Mesendoderm (in vitro differentiated cells): ENCODE measurements at regions not wholly inside any gene's neighbourhood (a gene's known extent, or its start where the extent isn't known, plus 50 kb on each side); places are given as distances from the start of the nearest gene placed in this dataset.

Experiments used
- DNase-seq: peaks from one replicate; pipeline ENCODE4 v3.0.0; 2013
- H2AK5ac ChIP-seq: 2 replicates; pipeline ENCODE4 v1.6.1; 2013; ENCODE audit warnings: low read length, inconsistent platforms
- H2BK120ac ChIP-seq: 2 replicates; pipeline ENCODE4 v1.6.1; 2013; ENCODE audit warnings: low read depth, mild to moderate bottlenecking, low read length, moderate library complexity, mixed read lengths
- H2BK15ac ChIP-seq: replicated peaks from 2 replicates; pipeline ENCODE4 v1.6.1; 2013; ENCODE audit warnings: low read depth, mild to moderate bottlenecking, moderate library complexity
- H2BK5ac ChIP-seq: 2 replicates; pipeline ENCODE4 v1.6.1; 2013; ENCODE audit warnings: low read length, inconsistent platforms
- H3K18ac ChIP-seq: 2 replicates; pipeline ENCODE4 v1.6.1; 2013; ENCODE audit warnings: mild to moderate bottlenecking, low read length, mixed read lengths
- H3K23ac ChIP-seq: one replicate; pipeline ENCODE4 v1.6.1; 2013; ENCODE audit warnings: low read length
- H3K27ac ChIP-seq: 2 replicates; pipeline ENCODE4 v1.5.1; 2013; ENCODE audit warnings: low read depth, mild to moderate bottlenecking, inconsistent platforms, low read length, moderate library complexity
- H3K27me3 ChIP-seq: 2 replicates; pipeline ENCODE4 v1.6.1; 2013; ENCODE audit warnings: low read length, control low read depth, mild to moderate bottlenecking, inconsistent platforms; ENCODE audit not compliant: insufficient read depth, poor library complexity
- H3K36me3 ChIP-seq: 2 replicates; pipeline ENCODE4 v1.6.1; 2013; ENCODE audit warnings: low read length, inconsistent platforms; ENCODE audit not compliant: control insufficient read depth, insufficient read depth
- H3K4ac ChIP-seq: one replicate; pipeline ENCODE4 v1.6.1; 2013; ENCODE audit warnings: low read depth, mild to moderate bottlenecking, low read length, moderate library complexity
- H3K4me1 ChIP-seq: 2 replicates; pipeline ENCODE4 v1.6.1; 2013; ENCODE audit warnings: low read depth, low read length, inconsistent platforms; ENCODE audit not compliant: control insufficient read depth
- H3K4me2 ChIP-seq: 2 replicates; pipeline ENCODE4 v1.6.1; 2013; ENCODE audit warnings: low read length
- H3K4me3 ChIP-seq: 2 replicates; pipeline ENCODE4 v1.5.1; 2013; ENCODE audit warnings: mild to moderate bottlenecking, low read length
- H3K56ac ChIP-seq: one replicate; pipeline ENCODE4 v1.6.1; 2013; ENCODE audit warnings: low read length
- H3K79me1 ChIP-seq: 2 replicates; pipeline ENCODE4 v1.6.1; 2013; ENCODE audit warnings: low read length, inconsistent platforms
- H3K79me2 ChIP-seq: 2 replicates; pipeline ENCODE4 v1.6.1; 2013; ENCODE audit warnings: mild to moderate bottlenecking, low read length; ENCODE audit not compliant: control insufficient read depth, insufficient read depth
- H3K9ac ChIP-seq: 2 replicates; pipeline ENCODE4 v1.6.1; 2013; ENCODE audit warnings: low read length, inconsistent platforms
- H4K5ac ChIP-seq: one replicate; pipeline ENCODE4 v1.6.1; 2013; ENCODE audit warnings: low read length
- H4K8ac ChIP-seq: one replicate; pipeline ENCODE4 v1.6.1; 2013; ENCODE audit warnings: low read depth, mild to moderate bottlenecking, control low read depth, low read length, moderate library complexity
- WGBS: extraction: QIAGEN DNeasy Blood & Tissue Kit; methylation state at CpG from one replicate; pipeline ENCODE4 v1.1.7; 2013; ENCODE audit warnings: low lambda C conversion rate, missing lambda C conversion rate; ENCODE audit not compliant: insufficient coverage; ENCODE audit errors: extremely low coverage; 5-methylcytosine and 5-hydroxymethylcytosine counted together

GRCh38 chr2:226216575-226216974 is 583.0 kb downstream of the IRS1 start:
- H3K79me1 ChIP-seq: no peaks in the 10 kb centered on the region

DNA sequence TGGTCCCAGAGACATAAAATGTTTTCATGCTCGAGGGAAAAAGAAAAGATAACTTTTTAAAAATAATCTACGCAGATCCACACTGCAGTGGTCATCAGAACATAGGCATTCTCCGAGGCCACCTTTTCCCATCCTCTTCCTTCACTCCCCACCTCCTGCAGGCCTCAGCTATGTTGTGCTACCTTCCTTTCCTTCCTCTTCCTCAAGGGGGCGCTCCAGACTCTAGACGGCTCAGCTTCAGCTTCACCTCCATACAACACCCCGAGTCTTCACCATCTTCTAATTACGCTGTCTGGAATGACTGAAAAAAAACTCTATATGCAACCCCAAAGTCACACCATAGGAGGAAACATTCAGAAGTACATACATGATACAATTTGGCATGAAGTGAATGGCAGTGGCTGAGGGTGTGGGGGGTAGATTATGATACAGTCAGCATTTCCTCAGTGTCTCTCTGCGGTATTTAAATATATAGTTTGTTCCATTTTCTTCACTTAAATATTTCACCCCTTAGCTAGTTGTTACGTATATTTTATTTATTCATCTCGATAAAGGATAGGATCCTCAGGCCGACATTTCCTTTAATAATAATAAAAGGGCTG is 583.6 kb downstream of the IRS1 start:
- H3K9ac ChIP-seq: no peak overlapping the region
- no peaks in the 10 kb centered on the region for H3K79me1 ChIP-seq
- no peak overlapping the region for H2BK5ac ChIP-seq
- no peak overlapping the region for H2AK5ac ChIP-seq
- H3K27ac ChIP-seq: no peak overlapping the region
- no peaks in the 10 kb centered on the region for H3K36me3 ChIP-seq
- H3K4me1 ChIP-seq: no peaks in the 10 kb centered on the region
- DNase-seq: peak; percentile 90
- H2BK15ac ChIP-seq: no peak overlapping the region
- no peak overlapping the region for H3K4me3 ChIP-seq
- no CpG with 5 or more reads among the region's 11 CpGs for WGBS
- H3K79me2 ChIP-seq: no peaks in the 10 kb centered on the region
- H3K4ac ChIP-seq: peak overlapping the region; percentile 16
- H3K23ac ChIP-seq: no peak overlapping the region
- no peaks in the 10 kb centered on the region for H3K27me3 ChIP-seq
- no peak overlapping the region for H4K5ac ChIP-seq
- H4K8ac ChIP-seq: no peak overlapping the region
- no peak overlapping the region for H2BK120ac ChIP-seq
- no peak overlapping the region for H3K4me2 ChIP-seq
- H3K18ac ChIP-seq: no peak overlapping the region
- no peak overlapping the region for H3K56ac ChIP-seq

More at GRCh38 chr2:226216575-226216974, 583.0 kb downstream of the IRS1 start:
- Histone ChIP-seq H2BK120ac (no peak overlapping the region), H2BK15ac (no peak overlapping the region), H3K79me2 (no peaks in the 10 kb centered on the region), H4K8ac (no peak overlapping the region), H3K56ac (no peak overlapping the region), H3K18ac (peak overlapping the region; percentile 45), H4K5ac (no peak overlapping the region), H3K4me1 (no peaks in the 10 kb centered on the region), H3K4ac (no peak overlapping the region), H3K4me2 (no peak overlapping the region), H3K4me3 (no peak overlapping the region), H3K27me3 (no peaks in the 10 kb centered on the region), H2AK5ac (no peak overlapping the region), H3K23ac (no peak overlapping the region), H2BK5ac (no peak overlapping the region), H3K27ac (no peak overlapping the region), H3K9ac (no peak overlapping the region), H3K36me3 (no peaks in the 10 kb centered on the region)
- WGBS: no CpG with 5 or more reads among the region's 6 CpGs
- DNase-seq: no peak

GRCh38 chr2:226213717-226214116 is 585.9 kb downstream of the IRS1 start:
- no peak overlapping the region for H2BK120ac ChIP-seq
- H3K79me2 ChIP-seq: no peaks in the 10 kb centered on the region
- H3K27ac ChIP-seq: no peak overlapping the region
- H3K36me3 ChIP-seq: no peaks in the 10 kb centered on the region
- H3K23ac ChIP-seq: no peak overlapping the region
- H4K5ac ChIP-seq: no peak overlapping the region
- no peak overlapping the region for H2AK5ac ChIP-seq
- H3K79me1 ChIP-seq: no peaks in the 10 kb centered on the region
- H4K8ac ChIP-seq: no peak overlapping the region
- H3K9ac ChIP-seq: no peak overlapping the region
- no peak overlapping the region for H3K4me3 ChIP-seq
- H3K4me1 ChIP-seq: no peaks in the 10 kb centered on the region
- H3K4me2 ChIP-seq: no peak overlapping the region
- DNase-seq: peak; percentile 36
- no peaks in the 10 kb centered on the region for H3K27me3 ChIP-seq
- H2BK15ac ChIP-seq: no peak overlapping the region
- no peak overlapping the region for H2BK5ac ChIP-seq
- no peak overlapping the region for H3K18ac ChIP-seq
- H3K56ac ChIP-seq: no peak overlapping the region
- no peak overlapping the region for H3K4ac ChIP-seq
- WGBS: no CpG with 5 or more reads among the region's 4 CpGs

DNA sequence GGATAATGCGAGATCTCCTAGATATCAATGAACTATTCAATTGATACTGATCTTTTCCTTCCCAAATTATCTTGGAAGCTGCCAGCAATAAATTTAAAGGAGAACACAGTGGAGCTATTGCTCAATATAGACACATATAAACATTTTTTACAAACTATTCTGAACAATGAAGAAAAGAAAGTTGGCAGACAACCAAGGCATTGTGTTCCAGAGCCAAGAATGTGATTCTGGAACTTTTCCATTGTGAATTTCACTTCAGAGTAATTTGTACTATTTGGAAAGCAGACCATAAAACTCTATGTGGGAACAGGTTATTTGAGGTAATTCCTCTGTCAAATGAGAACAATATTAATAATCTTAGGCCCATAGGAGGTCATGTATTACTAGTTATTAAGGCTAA is 588.2 kb downstream of the IRS1 start:
- H4K5ac ChIP-seq: no peak overlapping the region
- H3K4me3 ChIP-seq: no peak overlapping the region
- no peak overlapping the region for H2BK15ac ChIP-seq
- H3K4me2 ChIP-seq: no peak overlapping the region
- no peak overlapping the region for H2BK5ac ChIP-seq
- H3K4ac ChIP-seq: no peak overlapping the region
- H3K27ac ChIP-seq: no peak overlapping the region
- H3K23ac ChIP-seq: no peak overlapping the region
- no peak overlapping the region for H2AK5ac ChIP-seq
- no peaks in the 10 kb centered on the region for H3K4me1 ChIP-seq
- H2BK120ac ChIP-seq: no peak overlapping the region
- H3K36me3 ChIP-seq: no peaks in the 10 kb centered on the region
- no peak overlapping the region for H3K56ac ChIP-seq
- WGBS: no CpG with 5 or more reads among the region's 1 CpG
- no peaks in the 10 kb centered on the region for H3K79me2 ChIP-seq
- no peak overlapping the region for H3K18ac ChIP-seq
- no peak overlapping the region for H4K8ac ChIP-seq
- H3K27me3 ChIP-seq: no peaks in the 10 kb centered on the region
- H3K79me1 ChIP-seq: no peaks in the 10 kb centered on the region
- DNase-seq: no peak
- no peak overlapping the region for H3K9ac ChIP-seq

GRCh38 chr2:226208726-226209125 is 590.9 kb downstream of the IRS1 start:
- Histone ChIP-seq H3K56ac (no peak overlapping the region), H3K79me1 (no peaks in the 10 kb centered on the region), H3K23ac (no peak overlapping the region), H3K4me2 (no peak overlapping the region), H3K4me1 (no peaks in the 10 kb centered on the region), H2BK15ac (no peak overlapping the region), H3K36me3 (no peaks in the 10 kb centered on the region), H3K18ac (no peak overlapping the region), H2AK5ac (no peak overlapping the region), H3K79me2 (no peaks in the 10 kb centered on the region), H2BK120ac (no peak overlapping the region), H3K4me3 (no peak overlapping the region), H3K9ac (no peak overlapping the region), H3K27me3 (no peaks in the 10 kb centered on the region), H4K5ac (no peak overlapping the region), H4K8ac (no peak overlapping the region), H3K27ac (no peak overlapping the region), H2BK5ac (no peak overlapping the region), H3K4ac (no peak overlapping the region)
- WGBS: 100% methylated on average over 1 of the region's 2 CpGs
- DNase-seq: no peak

- no peak overlapping the region for H2BK5ac ChIP-seq
- H3K4me3 ChIP-seq: no peak overlapping the region
- H3K4me2 ChIP-seq: no peak overlapping the region
- H3K79me1 ChIP-seq: no peaks in the 10 kb centered on the region
- no peak overlapping the region for H3K18ac ChIP-seq
- no peak overlapping the region for H2BK15ac ChIP-seq
- no peak overlapping the region for H3K56ac ChIP-seq
- H3K27me3 ChIP-seq: no peaks in the 10 kb centered on the region
- no peaks in the 10 kb centered on the region for H3K79me2 ChIP-seq
- no CpG with 5 or more reads among the region's 5 CpGs for WGBS
- H4K8ac ChIP-seq: no peak overlapping the region
- no peak overlapping the region for H3K9ac ChIP-seq
- no peaks in the 10 kb centered on the region for H3K36me3 ChIP-seq
- H2BK120ac ChIP-seq: no peak overlapping the region
- DNase-seq: no peak
- H3K27ac ChIP-seq: no peak overlapping the region
- no peak overlapping the region for H2AK5ac ChIP-seq
- no peaks in the 10 kb centered on the region for H3K4me1 ChIP-seq
- H4K5ac ChIP-seq: no peak overlapping the region
- H3K23ac ChIP-seq: no peak overlapping the region
- no peak overlapping the region for H3K4ac ChIP-seq
Measured at GRCh38 chr2:226207671-226208070, 591.9 kb downstream of the IRS1 start.
